ENCODE measurements at regions not wholly inside any gene's neighbourhood (a gene's known extent, or its start where the extent isn't known, plus 50 kb on each side); places are given as distances from the start of the nearest gene placed in this dataset.

- no peak for TF ChIP-seq CTCF (conservative IDR thresholded peaks at IDR 0.05; ENCODE audit: low read depth, low read length)
- Histone ChIP-seq H3K4me1 (ENCODE audit: low read depth, poor library complexity, severe bottlenecking) (no peaks in the 10 kb centered on the region), H3K79me2 (ENCODE audit: insufficient read depth, low read depth) (no peaks in the 10 kb centered on the region), H3K4me3 (IDR thresholded peaks at IDR 0.05; ENCODE audit: insufficient read depth, low read depth, low read length) (no peak overlapping the region), H3K9ac (no peak overlapping the region), H3K27ac (no peak overlapping the region), H3K36me3 (ENCODE audit: insufficient read depth) (no peaks in the 10 kb centered on the region), H4K20me1 (ENCODE audit: insufficient read depth) (no peaks in the 10 kb centered on the region), H3K4me2 (no peak overlapping the region), H2AFZ (ENCODE audit: low read depth) (no peak overlapping the region), H3K27me3 (ENCODE audit: insufficient read depth, low read depth) (no peaks in the 10 kb centered on the region)
These were observed 532.5 kb downstream of the KLF12 start for GRCh38 chr13:73601708-73602107.

DNA sequence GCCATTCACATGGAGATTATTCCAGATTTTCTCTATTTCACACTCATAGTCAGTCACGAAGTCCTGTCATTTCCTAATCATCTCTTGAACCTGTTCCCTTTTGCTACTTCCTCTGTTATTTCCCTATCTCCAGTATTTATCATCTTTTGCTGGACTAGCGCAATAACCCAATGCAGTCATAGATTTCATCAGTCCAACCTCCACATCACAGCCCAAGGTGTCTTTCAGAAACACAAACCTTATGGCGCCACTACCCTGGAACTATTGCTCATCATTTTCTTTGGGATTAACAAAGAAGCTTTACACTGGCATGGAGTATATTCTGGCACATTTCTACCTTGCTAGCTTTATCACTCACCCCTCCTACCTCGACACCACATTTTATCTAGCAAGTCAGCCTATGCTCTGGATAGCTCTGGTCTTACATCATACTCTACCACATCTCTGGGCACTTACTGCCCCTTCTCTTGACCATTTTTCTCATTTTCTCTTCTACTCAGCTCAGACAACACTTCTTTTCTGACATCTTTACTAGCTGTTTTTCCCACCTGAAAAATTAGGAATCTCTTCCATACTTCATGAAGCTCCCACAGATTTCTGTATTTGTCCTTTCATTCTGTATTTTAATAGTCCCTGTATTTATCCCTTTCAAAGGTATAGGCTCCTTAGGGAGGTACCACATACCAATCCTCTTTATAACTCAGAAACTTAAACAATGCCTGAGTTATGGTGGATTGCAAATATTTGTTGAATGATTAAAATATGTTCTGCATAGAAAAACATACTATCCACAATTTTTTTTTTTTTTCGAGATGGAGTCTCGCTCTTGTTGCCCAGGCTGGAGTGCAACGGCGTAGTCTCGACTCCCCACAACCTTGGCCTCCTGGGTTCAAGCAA lies 534.7 kb downstream of the KLF12 start:
- H2AFZ ChIP-seq (ENCODE audit: low read depth) = no peak overlapping the region
- H4K20me1 ChIP-seq (ENCODE audit: insufficient read depth) = no peaks in the 10 kb centered on the region
- no peaks in the 10 kb centered on the region for H3K27me3 ChIP-seq (ENCODE audit: insufficient read depth, low read depth)
- no peaks in the 10 kb centered on the region for H3K4me1 ChIP-seq (ENCODE audit: low read depth, poor library complexity, severe bottlenecking)
- TF ChIP-seq CTCF (conservative IDR thresholded peaks at IDR 0.05; ENCODE audit: low read depth, low read length) = no peak
- no peak overlapping the region for H3K4me3 ChIP-seq (IDR thresholded peaks at IDR 0.05; ENCODE audit: insufficient read depth, low read depth, low read length)
- no peaks in the 10 kb centered on the region for H3K36me3 ChIP-seq (ENCODE audit: insufficient read depth)
- H3K9ac ChIP-seq = no peak overlapping the region
- H3K4me2 ChIP-seq = no peak overlapping the region
- no peak overlapping the region for H3K27ac ChIP-seq
- no peaks in the 10 kb centered on the region for H3K79me2 ChIP-seq (ENCODE audit: insufficient read depth, low read depth)

GRCh38 chr13:73598020-73598712 lies 536.0 kb downstream of the KLF12 start:
- Histone ChIP-seq H4K20me1 (ENCODE audit: insufficient read depth) (no peaks in the 10 kb centered on the region), H3K9ac (no peak overlapping the region), H3K27ac (no peak overlapping the region), H2AFZ (ENCODE audit: low read depth) (no peak overlapping the region), H3K79me2 (ENCODE audit: insufficient read depth, low read depth) (no peaks in the 10 kb centered on the region), H3K4me3 (IDR thresholded peaks at IDR 0.05; ENCODE audit: insufficient read depth, low read depth, low read length) (no peak overlapping the region), H3K36me3 (ENCODE audit: insufficient read depth) (no peaks in the 10 kb centered on the region), H3K27me3 (ENCODE audit: insufficient read depth, low read depth) (no peaks in the 10 kb centered on the region), H3K4me2 (no peak overlapping the region), H3K4me1 (ENCODE audit: low read depth, poor library complexity, severe bottlenecking) (no peaks in the 10 kb centered on the region)
- TF ChIP-seq CTCF (conservative IDR thresholded peaks at IDR 0.05; ENCODE audit: low read depth, low read length) = no peak

DNA sequence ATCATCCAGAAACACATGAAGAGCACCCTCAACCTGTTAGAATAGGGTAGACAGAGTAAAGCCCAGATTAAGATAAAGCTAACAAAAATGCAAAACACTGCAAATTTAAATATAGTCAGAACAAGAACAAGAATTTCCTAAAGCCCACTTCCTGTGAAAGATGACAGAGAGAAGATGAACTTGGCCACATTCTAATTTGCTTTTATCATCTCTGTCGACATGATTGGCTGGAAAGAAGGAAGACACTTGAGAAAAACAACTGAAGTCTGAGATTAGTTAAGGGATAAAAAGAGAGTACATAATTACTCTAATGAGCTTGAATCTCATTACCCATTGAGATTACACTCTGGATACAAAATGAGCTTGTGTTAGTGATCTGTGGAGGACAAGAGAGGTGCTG lies 537.6 kb downstream of the KLF5 start:
- TF ChIP-seq CTCF (conservative IDR thresholded peaks at IDR 0.05; ENCODE audit: low read depth, low read length) = no peak
- H4K20me1 ChIP-seq (ENCODE audit: insufficient read depth) = no peaks in the 10 kb centered on the region
- H3K36me3 ChIP-seq (ENCODE audit: insufficient read depth) = no peaks in the 10 kb centered on the region
- H3K9ac ChIP-seq = no peak overlapping the region
- no peaks in the 10 kb centered on the region for H3K4me1 ChIP-seq (ENCODE audit: low read depth, poor library complexity, severe bottlenecking)
- no peak overlapping the region for H3K4me2 ChIP-seq
- H3K27me3 ChIP-seq (ENCODE audit: insufficient read depth, low read depth) = no peaks in the 10 kb centered on the region
- no peak overlapping the region for H2AFZ ChIP-seq (ENCODE audit: low read depth)
- no peaks in the 10 kb centered on the region for H3K79me2 ChIP-seq (ENCODE audit: insufficient read depth, low read depth)
- H3K27ac ChIP-seq = no peak overlapping the region
- H3K4me3 ChIP-seq (IDR thresholded peaks at IDR 0.05; ENCODE audit: insufficient read depth, low read depth, low read length) = no peak overlapping the region
